ENCODE measurements at regions not wholly inside any gene's neighbourhood (a gene's known extent, or its start where the extent isn't known, plus 50 kb on each side); places are given as distances from the start of the nearest gene placed in this dataset.

GRCh38 chr2:221068123-221068522 lies 504.0 kb downstream of the EPHA4 start:
- TF ChIP-seq CTCF (IDR thresholded peaks at IDR 0.05) = no peak
- no peak for TF ChIP-seq ZFX (IDR thresholded peaks at IDR 0.05; ENCODE audit: borderline replicate concordance)

Measured in 22Rv1 (cell line).